Hematopoietic multipotent progenitor cell treated with erythropoietin and hydrocortisone succinate and interleukin-3 and kit ligand, for 8 days (in vitro differentiated cells): ENCODE measurements at regions not wholly inside any gene's neighbourhood (a gene's known extent, or its start where the extent isn't known, plus 50 kb on each side); places are given as distances from the start of the nearest gene placed in this dataset.
A peak's percentile ranks its signal among the peaks of the same experiment; 100 is the strongest.
"Not testable (repeated sequence)": the region's sequence is repeated elsewhere in the genome, so short reads cannot be mapped to it uniquely, and the experiment has no call there.

Experiments used
- DNase-seq: peaks from one replicate; pipeline ENCODE4 v3.0.0-alpha.2; 2015

- DNase-seq: no peak
These were observed 66.0 kb upstream of the PAX7 start for GRCh38 chr1:18564676-18565075.

- DNase-seq: no peak
These were observed 65.3 kb upstream of the PAX7 start for GRCh38 chr1:18565321-18565720.

- DNase-seq: no peak
These were observed 62.2 kb upstream of the PAX7 start for GRCh38 chr1:18568489-18568888.

GRCh38 chr1:18569251-18569650 lies 61.4 kb upstream of the PAX7 start:
- DNase-seq: no peak

- no peak for DNase-seq
These were observed 60.7 kb upstream of the PAX7 start for GRCh38 chr1:18569811-18570545.

- DNase-seq: no peak
These were observed 59.4 kb upstream of the PAX7 start for GRCh38 chr1:18571275-18571674.

GRCh38 chr1:18572022-18572880 lies 58.4 kb upstream of the PAX7 start:
- DNase-seq: no peak

- DNase-seq: no peak
These were observed 57.5 kb upstream of the PAX7 start for GRCh38 chr1:18573170-18573569.

GRCh38 chr1:18574754-18575153 lies 55.9 kb upstream of the PAX7 start:
- no peak for DNase-seq

- peak; percentile 39 for DNase-seq
These were observed 55.0 kb upstream of the PAX7 start for GRCh38 chr1:18575620-18576019.

- no peak for DNase-seq
These were observed 52.4 kb upstream of the PAX7 start for GRCh38 chr1:18578271-18578670.

- not testable (repeated sequence) for DNase-seq
These were observed 51.4 kb upstream of the PAX7 start for GRCh38 chr1:18579267-18579666.

- no peak for DNase-seq
These were observed 50.6 kb upstream of the PAX7 start for GRCh38 chr1:18580047-18580446.

- no peak for DNase-seq
These were observed 49.8 kb upstream of the PAX7 start for GRCh38 chr1:18580691-18581419.
